GM19023 (cell line): ENCODE measurements at regions not wholly inside any gene's neighbourhood (a gene's known extent, or its start where the extent isn't known, plus 50 kb on each side); places are given as distances from the start of the nearest gene placed in this dataset.

Source experiments
- ATAC-seq: cut with Tn5 transposase; IDR thresholded peaks from one replicate; pipeline ENCODE4 v1.9.1; 2021; ENCODE audit warnings: mild to moderate bottlenecking, moderate library complexity; ENCODE audit not compliant: unreplicated experiment

DNA sequence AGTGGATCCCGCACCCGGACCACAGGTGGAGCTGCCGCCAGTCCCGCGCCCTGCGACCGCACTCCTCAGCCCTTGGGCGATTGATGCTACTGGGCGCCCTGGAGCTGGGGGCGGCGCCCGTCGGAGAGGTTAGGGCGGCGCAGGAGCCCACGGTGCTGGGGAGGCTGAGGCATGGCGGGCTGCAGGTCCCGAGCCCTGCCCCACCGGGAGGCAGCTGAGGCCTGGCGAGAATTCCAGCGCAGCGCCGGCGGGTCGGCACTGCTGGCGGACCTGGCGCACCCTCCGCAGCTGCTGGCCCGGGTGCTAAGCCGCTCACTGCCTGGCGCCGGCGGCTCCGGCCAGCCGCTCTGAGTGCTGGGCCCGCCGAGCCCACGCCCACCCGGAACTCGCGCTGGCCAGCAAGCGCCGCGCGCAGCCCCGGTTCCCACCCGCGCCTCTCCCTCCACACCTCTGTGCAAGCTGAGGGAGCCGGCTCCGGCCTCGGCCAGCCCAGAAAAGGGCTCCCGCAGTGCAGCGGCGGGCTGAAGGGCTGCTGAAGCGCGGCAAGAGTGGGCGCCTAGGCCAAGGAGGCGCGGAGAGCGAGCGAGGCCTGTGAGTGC, 1256.5 kb downstream of the STIM2 start:
- no peak for ATAC-seq

DNA sequence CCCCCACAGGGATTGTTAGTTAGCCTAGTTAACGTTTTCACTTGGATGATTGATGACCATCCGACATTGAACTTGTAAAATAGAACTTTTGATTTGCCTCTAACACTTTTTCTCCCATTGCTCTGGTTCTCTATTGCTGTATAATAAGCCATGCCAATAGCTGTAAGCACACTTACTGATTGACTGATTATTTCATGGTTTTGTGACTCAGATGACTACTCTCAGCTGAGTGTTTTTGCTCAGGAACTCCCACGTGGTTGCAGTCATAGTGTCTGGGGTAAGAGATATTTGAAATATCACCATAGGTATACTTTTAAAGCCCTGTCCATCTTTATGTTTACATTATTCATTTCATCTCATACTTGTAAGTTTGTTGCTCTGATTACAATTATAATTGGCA, 1285.5 kb downstream of the STIM2 start:
- ATAC-seq, result no peak

DNA sequence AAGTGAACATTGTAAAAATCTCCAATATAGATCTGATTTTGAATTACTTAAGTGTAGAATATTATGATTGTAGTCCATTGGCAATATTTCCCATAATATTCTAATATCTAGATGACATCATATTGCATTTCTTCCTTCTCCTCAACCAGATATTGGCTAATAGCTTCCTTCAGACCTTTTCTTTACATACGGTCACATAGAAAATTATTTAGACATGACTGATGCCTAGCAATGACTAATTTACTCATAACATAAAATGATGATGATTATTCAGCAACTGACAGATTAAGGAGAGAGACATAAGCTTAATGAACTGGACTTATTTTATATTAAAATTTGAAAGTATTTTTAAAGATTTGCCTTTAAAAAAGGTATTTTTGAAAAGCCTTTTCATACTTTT, 1287.6 kb downstream of the STIM2 start:
- no peak for ATAC-seq

DNA sequence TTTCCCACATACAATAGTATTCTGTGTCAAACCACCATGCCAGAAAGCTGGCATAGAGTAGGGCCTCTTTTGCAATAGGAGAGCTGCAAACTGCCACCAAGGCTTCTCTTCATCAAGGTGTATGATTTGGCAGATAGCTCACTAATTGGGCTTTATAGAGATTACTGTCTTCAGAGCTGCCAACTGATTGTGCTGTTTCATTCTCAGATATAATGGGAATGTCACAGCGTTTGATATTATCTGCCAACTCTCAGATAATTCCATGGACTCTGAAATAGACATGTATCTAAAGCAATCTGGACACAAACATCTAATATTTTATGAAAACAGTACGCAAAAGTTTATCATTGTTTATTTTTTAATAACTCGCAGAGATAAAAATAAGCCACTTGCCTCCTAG, 1289.1 kb downstream of the STIM2 start:
- ATAC-seq, result no peak

DNA sequence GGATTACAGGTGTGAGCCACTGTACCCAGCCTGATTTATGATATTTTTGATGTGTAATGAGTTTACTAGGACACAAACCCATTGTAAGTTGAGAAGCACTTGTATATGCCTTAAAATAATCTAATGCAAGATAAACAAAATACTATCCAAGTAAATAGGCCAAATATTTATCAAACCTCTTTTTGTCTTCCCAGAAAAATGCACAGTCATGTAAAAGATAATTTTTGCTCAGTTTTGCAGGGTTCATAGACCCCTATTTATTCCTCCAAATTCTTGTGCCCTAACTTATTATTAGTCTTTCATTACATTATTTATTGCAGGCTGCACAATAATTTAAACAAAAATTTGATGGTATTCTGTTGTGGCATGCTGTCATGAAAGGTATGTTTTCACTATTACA, 1290.7 kb downstream of the STIM2 start:
- no peak for ATAC-seq

DNA sequence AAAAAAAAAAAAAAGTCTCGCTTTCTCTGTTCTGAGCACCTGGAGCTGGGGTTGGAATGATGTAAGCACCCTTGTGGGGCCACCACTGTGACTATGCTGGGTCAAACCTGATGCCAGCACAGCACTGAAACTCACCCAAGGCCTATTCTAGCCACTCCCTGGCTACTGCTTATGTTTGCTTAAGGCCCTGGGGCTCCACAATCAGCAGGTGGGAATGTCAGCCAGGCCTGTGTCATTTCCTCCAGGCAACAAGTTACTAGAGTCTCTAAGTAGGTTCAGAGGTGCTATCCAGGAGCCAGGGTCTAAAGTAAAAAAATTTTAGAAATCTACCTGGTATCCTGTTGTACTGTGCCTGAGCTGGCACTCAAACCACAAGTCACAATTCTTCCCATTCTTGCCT, 1306.8 kb downstream of the STIM2 start:
- ATAC-seq, result no peak

DNA sequence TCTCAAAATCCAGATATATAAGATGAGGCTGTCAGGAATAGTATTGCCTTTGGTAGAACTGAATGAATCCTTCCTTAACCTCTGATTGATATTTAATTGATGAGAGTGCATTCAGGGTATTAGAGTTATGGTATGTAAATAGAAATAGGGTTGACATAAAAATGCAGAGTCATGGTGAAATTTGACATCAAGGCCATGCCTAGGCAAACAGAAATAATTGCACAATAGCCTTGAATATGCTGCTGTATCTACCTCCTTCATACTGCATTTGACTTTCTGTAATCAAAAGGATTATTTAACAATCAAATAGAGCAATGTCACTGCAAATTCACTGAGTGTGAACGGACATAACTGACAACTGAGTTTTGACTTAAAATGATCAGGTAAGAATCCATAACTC, 1316.3 kb downstream of the STIM2 start:
- ATAC-seq, result no peak

DNA sequence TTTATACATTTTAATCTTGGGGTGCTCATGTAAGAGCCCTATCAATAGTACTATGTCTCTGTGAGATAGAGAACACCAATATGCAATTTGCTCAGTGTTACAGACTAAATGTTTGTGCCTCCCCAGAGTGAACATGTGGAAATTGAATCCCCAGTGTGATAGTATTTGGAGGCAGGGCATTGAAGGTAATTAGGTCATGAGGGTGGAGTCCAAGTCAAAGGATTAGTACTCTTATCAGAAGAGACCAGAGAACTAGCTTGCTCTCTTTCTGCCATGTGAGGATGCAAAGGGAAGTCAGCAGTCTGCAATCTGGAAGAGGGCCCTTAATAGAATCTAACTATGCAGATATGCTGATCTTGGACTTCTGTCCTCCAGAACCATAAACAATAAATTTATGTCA, 1317.0 kb downstream of the STIM2 start:
- no peak for ATAC-seq

DNA sequence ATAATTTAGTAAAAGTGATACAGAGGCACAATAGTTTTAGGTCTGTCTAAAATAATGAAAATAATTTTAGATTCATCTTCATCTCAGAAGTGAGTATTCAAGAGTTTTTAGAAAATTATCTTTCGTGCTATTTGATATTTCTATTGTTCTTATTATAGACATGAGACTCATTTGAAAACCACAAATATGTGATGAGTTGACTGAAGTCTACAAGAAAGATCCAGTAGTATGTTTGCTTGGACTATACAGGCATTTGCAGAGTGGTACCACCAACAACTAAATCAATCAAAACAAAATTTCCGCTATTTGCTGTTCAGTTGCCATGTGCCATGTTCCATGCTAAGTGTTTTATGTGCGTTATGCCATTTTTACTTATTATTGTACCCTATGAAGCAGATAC, 1318.5 kb downstream of the STIM2 start:
- no peak for ATAC-seq

DNA sequence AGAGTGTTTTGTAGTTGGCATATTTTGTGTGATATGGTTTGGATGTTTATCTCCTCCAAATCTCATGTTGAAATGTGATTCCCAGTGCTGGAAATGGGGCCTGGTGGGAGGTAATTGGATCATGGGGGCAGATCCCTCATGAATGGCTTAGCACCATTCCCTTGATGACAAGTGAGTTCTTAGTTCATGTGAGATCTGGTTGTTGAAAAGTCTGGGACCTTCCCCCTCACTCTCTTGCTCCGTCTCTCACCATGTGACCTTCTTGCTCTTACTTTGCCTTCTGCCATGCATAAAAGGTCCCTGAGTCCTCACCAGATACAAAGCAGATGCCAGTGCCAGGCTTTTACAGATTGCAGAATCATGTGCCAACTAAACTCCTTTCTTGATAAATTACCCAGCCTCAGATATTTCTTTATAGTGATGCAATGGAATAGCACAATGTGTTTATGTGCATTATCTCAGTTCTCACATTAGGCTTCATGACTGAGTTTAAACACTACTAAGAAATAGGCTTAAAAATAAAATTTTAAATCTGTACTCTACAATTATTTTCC, 1348.8 kb downstream of the STIM2 start:
- ATAC-seq, result no peak

DNA sequence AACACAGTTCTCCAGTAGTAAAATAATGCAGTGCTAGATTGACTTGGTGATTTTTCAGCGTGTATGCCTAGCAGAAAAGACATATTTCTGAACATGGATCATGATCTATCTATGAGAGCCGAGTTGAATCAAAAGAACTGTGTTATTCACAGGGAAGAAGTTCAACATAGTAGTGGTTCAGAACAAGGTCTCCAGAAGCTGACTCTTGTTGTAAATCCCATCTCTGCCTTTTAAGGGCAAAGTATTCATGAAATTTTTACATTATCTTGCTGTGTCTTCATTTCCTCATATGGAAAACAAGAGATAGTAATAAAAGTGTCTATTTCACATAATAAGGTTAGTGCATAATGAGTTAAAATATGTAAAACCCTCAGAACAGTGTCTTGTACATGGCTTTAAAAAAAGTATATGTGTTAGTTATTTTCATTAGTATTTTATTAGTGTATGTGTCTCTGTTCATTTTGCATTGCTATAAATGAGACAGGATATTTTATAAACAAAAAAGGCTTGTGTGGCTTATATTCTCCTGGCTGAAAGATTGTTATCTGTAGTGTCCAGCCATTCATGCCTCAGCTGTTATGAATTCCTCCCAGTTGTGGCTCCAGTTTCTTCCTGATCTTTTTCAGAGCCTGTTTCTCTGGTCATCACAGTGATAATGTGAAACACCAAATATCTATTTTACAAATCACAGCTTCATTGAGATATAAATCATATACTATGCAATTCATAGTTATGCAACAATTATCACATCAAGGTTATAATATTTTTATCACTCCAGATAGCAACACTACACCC, 1351.2 kb downstream of the STIM2 start:
- ATAC-seq, result no peak

DNA sequence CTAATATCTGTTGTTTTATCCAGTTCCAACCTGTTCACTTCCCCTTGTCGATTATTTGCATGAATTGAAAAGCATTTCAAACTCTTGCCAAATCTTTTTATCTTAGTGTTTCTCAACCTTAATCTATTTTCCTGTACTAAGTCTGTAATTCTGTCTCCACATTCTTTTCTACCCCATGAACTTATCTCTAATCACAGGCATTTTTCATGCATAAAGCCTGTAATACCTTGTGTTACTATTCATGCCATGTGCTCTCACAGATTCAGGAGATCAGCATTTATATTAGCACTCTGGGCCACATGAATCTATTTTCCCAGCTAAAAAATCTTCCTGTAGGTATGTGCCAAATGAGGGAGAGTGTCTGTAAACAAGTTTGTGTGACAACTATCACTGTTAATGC, 1360.9 kb downstream of the STIM2 start:
- no peak for ATAC-seq

DNA sequence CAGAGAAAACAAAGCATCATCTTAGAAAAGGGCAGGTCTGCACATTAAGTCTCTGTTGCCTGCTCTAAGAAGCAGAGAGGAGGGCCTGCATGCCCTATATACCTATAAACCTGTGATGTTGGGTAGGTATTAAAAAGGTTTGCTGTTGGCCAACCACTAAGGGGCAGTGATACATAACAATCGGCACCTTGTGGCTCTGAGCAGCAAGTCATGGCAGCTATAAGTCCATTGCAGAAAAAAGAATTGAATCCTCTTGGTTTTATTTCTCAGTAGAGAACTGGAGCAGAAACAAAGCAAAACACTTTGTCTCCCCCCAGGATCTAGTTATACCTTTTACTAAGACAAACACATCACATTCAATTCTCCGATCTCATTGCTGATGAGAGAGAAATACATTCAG, 1364.4 kb downstream of the STIM2 start:
- no peak for ATAC-seq

DNA sequence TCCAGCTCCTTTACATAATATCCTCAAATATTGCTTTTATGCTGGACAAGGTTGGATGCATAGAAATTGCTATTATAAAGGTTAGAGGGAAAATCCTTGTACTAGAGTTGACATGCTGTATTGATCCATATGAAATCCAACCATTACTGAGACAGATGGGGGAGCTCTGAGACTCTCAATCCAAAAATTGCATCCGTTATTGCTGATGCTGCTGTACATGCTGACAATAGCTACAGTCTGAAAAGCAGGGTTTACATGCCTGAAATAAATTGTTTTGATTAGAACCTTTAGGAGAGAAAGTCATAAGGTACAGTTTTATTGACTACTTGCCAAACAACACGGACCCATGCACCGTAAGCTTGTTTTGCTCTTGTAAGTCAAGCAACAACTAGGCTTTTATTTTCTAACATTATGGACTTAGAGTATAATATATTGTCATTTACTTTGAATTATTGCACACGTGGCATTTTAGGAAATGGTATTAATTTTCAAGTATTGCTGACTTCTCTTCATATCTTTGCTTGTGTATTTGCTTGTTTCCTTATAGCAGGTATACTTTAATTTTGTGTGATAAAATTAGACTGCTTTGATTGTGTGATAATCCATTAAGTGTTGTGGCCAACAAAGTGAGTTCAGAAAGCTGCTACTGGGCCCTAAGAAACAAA, 1365.2 kb downstream of the STIM2 start:
- no peak for ATAC-seq

DNA sequence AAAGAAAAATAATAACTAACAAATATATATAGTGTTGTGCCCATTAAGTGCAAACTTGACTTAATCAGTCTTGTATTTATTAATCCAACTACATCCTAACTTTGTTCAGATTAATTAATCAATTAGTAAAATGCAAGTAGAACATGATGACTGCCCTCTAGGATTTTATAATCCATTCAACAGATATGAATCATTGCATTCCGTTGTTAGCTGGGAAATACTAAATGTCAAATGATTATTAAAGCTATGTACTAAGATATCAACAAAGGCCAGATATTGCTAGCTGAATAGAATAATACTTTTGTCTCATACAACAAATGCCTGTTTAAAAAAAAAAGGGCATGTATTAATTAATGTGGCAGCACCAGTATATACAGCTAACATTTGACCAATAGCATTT, 1366.3 kb downstream of the STIM2 start:
- no peak for ATAC-seq

DNA sequence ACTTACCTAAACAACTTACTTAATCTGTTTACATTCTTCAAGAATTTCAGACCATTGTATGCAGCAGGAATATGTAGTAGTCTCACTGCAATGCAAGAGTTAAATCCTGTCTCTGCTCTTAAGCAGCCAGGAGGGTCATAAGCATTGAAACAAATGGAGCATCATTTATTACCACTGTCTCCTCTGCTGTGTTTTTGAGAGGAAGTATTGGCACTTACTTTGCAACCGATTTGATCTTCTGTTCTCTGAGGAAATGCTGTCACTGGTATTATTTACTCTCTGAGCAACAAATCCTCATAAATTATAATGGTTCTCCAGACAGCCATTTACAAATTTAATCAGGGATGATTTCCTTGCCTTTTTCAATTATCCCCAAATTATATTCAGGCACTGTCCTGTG, 1367.1 kb downstream of the STIM2 start:
- no peak for ATAC-seq

DNA sequence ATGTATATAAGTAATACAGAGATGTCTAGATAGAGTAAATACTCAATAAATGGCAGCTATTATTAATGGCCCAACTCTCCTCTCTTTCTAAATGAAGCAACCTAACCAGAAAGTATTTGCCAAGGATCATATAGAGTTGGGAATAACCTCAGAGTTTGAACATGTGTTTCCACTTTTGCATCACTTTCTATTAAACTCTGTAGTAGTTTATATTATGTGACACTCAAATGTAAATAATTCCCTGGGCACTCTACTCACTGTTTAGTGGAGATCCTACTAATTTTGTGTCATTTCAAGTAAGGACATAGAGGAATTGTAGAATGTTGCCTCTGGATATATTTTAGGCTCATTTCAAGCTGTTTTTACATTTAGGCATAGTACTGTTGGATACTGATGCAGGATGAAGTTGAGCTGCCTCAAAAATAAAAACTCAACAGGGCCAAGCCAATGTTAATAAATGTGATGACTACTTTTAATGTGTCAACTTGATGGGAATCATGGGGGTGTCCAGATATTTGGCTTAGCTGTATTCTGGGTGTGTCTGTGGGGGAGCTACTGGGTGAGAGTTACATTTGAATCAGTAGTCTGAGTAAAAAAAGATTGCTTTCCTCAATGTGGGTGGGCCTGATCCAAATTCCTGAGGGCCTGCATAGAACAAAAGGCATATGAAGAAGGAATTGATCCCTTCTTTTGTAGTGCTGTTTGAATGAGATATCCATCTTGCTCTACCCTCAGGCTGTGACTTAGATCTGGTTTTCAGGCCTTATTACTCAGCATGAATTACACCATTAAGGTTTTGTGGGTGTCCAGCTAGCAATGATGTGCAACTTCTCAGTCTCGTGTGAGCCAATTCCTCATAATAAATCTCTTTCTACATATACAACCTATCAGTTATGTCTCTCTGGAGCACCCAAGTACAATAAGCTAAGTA, 1368.2 kb downstream of the STIM2 start:
- ATAC-seq, result no peak

DNA sequence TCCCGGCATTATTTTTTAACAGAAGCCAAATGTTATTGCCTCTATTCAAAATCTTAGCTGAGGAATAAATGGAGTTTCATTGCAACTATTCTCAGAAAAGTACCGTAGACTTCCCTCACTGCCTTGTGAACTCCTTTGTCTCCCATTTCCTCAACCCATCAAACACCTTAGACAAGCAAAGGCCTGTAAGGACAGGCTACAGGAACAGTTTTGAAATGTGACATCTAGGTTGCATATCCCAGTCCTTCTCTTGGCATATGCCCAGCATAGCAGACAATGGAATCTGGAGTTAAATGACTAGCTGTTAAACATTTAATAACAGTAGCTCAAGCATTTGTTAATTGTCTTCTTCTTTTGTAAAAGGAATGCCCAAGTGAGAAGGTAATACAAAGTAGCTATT, 1371.7 kb downstream of the STIM2 start:
- no peak for ATAC-seq

DNA sequence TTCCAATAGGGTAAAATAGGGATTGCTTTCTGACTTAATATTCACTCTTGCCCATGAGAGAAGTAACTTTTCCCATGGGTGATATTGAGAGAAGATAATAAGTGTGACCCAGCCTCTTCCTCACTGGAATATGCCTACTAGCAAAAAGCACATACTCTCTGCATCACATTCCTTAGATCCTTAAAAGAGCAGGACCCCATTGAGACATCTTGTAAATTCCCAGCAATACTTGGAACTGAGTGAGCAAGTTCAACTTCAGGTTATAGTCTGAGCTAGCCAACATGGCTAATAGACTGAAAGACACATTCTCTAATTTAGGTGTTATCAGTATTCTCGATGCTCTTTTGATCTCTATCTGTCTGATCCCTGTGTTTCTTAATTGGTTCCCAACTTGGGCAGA, 1372.3 kb downstream of the STIM2 start:
- ATAC-seq, result no peak

DNA sequence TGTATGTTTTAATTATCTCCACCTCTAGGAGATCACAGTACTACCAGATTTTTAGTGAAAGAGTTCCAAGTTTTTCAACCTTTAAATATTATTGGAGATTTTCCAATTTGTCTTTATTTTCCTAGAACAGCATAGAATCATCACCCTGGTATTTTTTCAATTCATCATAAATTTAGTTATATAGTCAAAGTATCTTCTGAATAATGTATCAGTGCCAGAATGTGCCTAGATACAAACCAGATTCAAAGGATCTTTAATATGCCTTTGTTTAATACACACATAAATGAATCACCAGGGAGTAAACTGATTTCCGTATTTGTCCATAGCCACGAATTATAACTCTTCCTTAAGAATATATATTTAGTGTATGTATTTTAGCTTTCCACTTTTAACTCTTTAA, 1373.1 kb downstream of the STIM2 start:
- ATAC-seq, result no peak

DNA sequence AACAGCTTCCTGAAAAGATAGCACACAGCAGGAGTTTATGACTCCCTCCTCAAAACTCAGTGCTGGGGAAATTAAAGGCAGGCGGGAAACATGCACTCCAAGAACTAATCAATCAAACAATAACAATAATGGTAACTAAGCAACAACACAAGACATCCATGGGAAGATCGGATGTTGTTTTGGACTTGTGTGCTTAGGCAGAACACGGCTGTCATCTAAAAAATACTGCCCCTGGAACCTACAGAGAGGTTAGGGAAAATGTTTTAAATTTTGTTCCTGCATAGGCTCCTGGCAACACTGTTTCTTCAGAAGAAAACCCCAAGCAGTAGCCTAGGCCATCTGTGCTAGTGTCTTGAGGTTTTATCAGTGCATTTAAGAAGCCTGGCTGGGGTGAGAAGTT, 1378.2 kb downstream of the STIM2 start:
- no peak for ATAC-seq
